Tibial nerve (tissue), 3 donors: ENCODE measurements at regions not wholly inside any gene's neighbourhood (a gene's known extent, or its start where the extent isn't known, plus 50 kb on each side); places are given as distances from the start of the nearest gene placed in this dataset.

Source experiments
- CTCF ChIP-seq, 5 experiments: fragments of 200-600 bp in 3 of 5; fragments of 450-650 bp in 2 of 5; sonication (generic) in 3 of 5; IDR thresholded peaks; one replicate each; pipeline ENCODE4 v1.5.1; 2016 to 2019; ENCODE audit warnings: antibody characterized with exemption in 5 of 5, mild to moderate bottlenecking in 3 of 5, moderate library complexity in 2 of 5
- POLR2A ChIP-seq, 2 donors: fragments of 450-650 bp; IDR thresholded peaks; one replicate each; pipeline ENCODE4 v1.6.1; 2017; ENCODE audit warnings: antibody characterized with exemption in 2 of 2, mild to moderate bottlenecking in 2 of 2, moderate library complexity in 2 of 2

DNA sequence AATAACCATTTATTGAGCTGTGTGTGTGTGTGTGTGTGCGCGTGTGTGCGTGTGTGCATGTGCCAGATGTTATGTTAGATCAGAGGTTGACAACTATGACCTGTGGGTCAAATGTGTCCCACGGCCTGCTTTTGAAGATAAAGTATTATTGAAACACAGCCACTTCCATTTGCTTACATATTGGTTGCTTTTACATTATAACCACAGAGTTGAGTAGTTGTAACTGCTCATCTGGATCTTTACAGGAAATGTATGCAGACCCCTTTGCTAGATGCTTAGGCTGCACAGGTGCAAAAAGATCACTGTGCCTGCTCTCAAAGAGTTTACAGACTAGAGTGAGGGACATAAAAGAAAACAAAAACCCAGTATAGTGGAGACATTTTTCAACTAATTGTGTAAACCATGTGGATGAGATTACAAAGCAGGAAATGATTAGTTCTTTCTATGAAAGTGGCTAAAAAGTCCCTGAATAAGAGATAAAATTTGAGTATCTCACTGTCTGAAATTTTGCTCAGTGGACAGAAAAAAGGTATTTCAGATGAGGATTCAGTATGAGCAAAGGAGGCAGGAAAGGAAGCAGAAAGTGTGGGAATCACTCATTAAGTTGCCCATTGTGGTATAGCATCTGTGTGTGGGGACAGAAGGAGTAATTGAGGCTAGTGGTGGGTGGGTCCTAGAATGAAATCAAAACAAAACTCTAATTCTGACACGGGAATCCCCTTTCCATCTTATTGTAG, 188.4 kb downstream of the PAH start:
- TF ChIP-seq CTCF (IDR thresholded peaks at IDR 0.05) (no peak), POLR2A (IDR thresholded peaks at IDR 0.05) (no peak)
